HG03520 (cell line): ENCODE measurements at regions not wholly inside any gene's neighbourhood (a gene's known extent, or its start where the extent isn't known, plus 50 kb on each side); places are given as distances from the start of the nearest gene placed in this dataset.
"Not testable (repeated sequence)": the region's sequence is repeated elsewhere in the genome, so short reads cannot be mapped to it uniquely, and the experiment has no call there.

Source experiments
- ATAC-seq: cut with Tn5 transposase; IDR thresholded peaks from one replicate; pipeline ENCODE4 v1.9.1; 2021; ENCODE audit warnings: mild to moderate bottlenecking, moderate library complexity; ENCODE audit not compliant: unreplicated experiment

GRCh38 chr15:20292422-20293005 lies 249.1 kb downstream of the GOLGA6L6 start:
- ATAC-seq, result not testable (repeated sequence)

DNA sequence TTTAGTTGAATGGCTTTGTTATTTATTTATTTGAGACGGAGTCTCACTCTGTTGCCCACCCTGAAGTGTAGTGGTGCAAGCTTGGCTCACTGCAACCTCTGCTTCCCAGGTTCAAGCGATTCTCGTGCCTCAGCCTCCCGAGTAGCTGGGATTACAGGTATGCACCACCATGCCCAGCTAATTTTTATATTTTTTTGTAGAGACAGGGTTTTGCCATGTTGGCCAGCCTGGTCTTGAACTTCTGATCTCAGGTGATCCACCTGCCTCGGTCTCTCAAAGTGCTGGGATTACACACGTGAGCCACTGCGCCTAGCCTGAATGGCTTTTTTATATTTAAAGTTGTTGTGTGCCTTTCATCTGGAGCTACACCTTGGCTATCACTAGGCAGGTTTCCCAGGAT lies 250.0 kb downstream of the GOLGA6L6 start:
- ATAC-seq, result not testable (repeated sequence)

DNA sequence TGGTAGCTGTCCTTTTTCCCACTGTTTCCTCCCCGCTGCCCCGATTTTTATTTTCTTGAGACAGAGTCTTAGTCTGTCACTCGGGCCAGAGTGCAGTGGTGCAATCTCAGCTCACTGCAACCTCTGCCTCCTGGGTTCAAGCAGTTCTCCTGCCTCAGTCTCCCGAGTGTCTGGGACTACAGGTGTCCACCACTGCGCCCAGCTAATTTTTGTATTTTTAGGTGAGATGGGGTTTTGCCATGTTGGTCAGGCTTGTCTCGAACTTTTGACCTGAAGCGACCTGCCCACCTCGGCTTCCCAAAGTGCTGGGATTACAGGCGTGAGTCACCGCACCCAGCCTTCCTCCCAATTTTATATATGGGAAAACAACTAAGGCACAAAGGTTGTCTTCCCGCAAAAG lies 251.0 kb downstream of the GOLGA6L6 start:
- not testable (repeated sequence) for ATAC-seq

GRCh38 chr15:20289538-20290103 lies 252.0 kb downstream of the GOLGA6L6 start:
- not testable (repeated sequence) for ATAC-seq

GRCh38 chr15:20288800-20289537 lies 252.6 kb downstream of the GOLGA6L6 start:
- not testable (repeated sequence) for ATAC-seq

GRCh38 chr15:20286559-20286958 lies 255.0 kb downstream of the GOLGA6L6 start:
- not testable (repeated sequence) for ATAC-seq

DNA sequence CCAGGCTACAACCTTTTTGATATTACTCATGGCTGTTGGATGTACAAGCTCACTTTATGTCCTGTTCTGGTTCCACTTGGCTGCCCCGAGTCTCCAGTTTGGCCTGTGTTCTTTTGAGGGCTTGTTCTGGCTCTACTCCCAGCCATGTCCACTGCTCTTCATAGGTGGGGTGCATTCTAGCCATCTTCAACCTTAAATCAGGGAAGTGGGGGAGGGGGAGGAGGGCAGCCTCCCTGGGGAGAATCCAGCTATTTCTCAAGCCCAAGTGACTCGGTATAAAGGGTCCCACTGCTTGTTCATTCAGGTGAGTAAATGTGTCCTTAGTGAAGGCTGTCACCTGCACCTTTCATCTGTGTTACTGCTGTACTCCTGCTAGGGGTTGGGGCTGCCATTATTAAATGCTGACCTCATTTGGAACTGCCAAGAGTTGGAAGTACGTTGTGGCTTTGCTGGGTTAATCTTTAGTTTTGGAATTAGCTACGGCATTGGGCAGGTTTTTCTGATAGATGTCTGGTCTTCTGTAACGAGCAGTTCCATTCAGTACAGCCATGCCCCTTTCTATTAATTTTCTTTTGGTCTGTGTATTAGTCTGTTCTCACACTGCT lies 255.8 kb downstream of the GOLGA6L6 start:
- not testable (repeated sequence) for ATAC-seq

- not testable (repeated sequence) for ATAC-seq
Observed at GRCh38 chr15:20284891-20285535, 256.6 kb downstream of the GOLGA6L6 start.

GRCh38 chr15:20283651-20284050 lies 257.9 kb downstream of the GOLGA6L6 start:
- not testable (repeated sequence) for ATAC-seq

DNA sequence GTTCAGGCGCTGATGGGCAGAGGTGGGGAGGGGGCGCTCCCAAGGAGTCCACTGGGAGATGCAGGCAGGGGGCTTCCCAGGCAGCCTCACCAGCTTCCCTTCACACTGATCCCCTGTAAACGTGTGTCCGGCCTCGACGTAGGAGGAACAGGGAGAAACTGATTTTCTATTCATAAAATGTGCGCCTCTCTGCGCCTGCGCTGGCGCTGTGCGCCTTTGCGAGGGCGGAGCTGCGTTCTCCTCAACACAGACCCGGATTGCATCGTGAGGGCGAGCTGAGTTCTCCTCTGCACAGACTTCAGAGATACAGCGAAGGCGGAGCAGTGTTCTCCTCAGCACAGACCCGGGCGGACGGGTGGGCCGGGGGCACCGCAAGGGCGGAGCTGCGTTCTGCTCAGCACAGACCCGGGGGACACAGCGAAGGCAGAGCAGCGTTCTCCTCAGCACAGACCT lies 259.1 kb downstream of the GOLGA6L6 start:
- ATAC-seq, result not testable (repeated sequence)

DNA sequence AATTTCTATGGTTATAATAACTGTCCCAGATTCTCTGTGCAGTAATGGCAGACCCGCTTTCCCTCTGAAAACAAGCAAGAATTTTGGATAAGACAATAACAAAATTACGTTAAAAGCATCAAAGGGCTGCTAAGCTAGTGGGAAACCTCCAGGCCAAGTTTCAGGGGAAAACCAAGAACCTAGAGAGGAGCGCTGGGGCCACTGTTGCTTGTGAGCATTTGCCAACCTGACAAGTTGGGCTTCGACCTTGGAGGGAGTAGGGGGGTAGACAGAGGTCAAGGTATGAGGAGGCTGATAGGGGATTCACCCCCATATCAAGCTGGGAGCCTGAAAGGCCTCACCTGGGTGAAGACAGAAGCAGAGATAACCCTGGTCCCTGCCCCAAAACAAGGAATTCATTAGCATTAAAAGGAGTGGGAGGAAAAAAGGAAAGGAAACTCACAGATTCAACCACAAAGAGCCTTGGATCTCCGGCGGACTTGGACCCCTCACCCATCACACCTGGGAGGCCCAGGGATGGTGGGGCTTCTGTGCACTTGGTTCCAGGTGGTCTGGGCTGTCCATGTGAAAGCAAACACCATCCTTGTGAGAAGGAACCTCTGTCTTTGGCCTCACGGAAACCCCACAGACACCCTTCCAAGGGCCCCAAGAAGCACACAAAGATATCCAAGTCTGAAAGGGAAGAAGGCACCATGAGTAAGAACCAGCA lies 259.9 kb downstream of the GOLGA6L6 start:
- not testable (repeated sequence) for ATAC-seq

DNA sequence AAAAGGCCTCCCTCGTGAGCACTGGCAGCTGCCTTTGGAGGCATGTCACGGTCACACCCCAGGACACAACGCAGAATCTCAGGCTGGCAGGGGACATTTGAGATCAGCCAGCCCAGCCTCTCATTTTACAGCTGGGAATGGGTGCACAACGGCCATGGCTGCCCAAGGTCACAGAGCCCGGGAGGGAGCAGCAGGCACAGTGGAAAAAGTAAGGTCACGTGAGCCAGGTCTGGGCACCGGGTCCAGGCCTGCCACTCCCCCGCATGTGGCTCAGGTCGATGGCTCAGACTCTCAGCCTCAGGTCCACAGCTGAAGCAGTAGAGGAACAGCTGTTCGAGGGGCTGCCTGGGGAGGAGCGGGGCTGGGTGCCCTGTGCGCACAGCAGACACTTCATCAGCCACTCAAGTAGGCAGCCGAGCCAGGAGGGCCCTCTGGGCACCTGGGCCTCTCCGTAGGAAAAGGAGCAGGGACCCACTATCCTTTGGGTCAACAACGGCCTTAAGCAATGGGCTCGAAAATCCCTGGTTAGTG lies 260.6 kb downstream of the GOLGA6L6 start:
- no peak for ATAC-seq

DNA sequence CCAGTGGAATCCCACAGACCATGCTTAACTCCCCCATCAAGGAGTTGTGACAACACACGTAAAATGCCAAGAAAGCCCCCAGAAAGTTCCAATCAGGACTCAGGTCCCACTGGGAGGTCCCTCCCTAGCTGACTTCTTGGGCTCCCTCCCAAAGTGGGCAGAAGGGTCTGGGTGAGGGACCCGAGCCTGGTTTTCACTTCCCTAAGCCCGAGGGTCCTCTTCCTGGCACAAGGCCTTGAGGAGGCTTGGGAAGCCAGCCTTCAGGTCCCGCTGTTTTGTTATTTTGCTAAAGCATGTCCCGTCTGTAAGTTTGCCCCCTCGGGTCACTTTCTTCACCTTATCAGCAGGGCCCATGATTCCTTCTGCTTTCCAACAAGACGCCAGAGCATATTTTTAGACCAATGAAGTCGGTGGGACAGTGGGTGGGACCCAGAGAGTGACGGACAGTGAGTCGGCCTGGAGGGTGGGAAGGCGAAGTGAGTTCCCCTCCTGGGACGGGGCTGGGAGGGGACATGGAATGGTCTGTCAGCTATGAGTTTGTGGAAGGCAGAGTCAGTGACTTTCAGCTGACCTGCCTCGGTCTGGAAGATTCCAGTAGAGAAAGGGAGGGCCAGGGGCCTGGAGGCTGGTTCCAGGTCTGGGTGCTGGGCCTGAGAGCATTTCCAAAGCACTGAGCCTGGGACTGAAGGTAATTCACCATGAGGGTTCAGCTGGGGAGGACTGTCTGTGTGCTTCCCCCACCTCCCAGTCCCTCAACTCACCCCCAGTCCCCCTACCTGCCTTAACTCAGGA lies 261.3 kb downstream of the GOLGA6L6 start:
- ATAC-seq, result not testable (repeated sequence)

DNA sequence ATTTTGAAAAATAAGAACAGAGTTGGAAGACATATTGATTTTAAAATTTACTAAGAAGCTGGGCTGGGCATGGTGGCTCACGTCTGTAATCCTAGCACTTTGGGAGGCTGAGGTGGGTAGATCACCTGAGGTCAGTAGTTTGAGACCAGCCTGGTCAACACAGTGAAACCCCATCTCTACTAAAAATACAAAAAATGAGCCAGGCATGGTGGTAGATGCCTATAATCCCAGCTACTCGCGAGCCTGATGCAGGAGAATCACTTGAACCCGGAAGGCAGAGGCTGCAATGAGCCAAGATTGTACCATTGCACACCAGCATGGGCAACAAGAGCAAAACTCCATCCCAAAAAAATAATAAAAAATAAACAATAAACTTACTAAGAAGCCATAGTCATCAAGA lies 262.5 kb downstream of the GOLGA6L6 start:
- not testable (repeated sequence) for ATAC-seq

DNA sequence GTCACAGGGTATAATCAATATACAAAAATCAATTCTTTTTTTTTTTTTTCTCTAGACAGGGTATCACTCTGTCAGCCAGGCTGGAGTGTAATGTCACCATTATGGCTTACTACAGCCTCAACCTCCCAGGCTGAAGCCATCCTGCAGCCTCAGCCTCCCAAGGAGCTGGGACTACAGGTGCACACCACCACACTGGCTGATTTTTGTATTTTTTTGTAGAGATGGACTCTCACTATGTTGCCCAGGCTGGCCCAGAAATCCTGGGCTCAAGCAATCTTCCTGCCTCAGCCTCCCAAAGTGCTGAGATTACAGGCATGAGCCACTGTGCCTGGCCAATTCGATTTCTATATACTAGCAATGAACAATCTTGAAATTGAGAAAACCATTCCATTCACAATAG lies 263.2 kb downstream of the GOLGA6L6 start:
- ATAC-seq, result not testable (repeated sequence)

- not testable (repeated sequence) for ATAC-seq
Observed at GRCh38 chr15:20277451-20277850, 264.1 kb downstream of the GOLGA6L6 start.

GRCh38 chr15:20276312-20277114 lies 265.1 kb downstream of the GOLGA6L6 start:
- not testable (repeated sequence) for ATAC-seq

- not testable (repeated sequence) for ATAC-seq
Observed at GRCh38 chr15:20275373-20275967, 266.1 kb downstream of the GOLGA6L6 start.
